GF-D8 (cell line): ENCODE measurements at regions not wholly inside any gene's neighbourhood (a gene's known extent, or its start where the extent isn't known, plus 50 kb on each side); places are given as distances from the start of the nearest gene placed in this dataset.
"Not testable (repeated sequence)": the region's sequence is repeated elsewhere in the genome, so short reads cannot be mapped to it uniquely, and the experiment has no call there.

Experiments used
- DNase-seq: peaks from one replicate; lab custom pipeline; 2025; lab: John Stamatoyannopoulos, UW

DNA sequence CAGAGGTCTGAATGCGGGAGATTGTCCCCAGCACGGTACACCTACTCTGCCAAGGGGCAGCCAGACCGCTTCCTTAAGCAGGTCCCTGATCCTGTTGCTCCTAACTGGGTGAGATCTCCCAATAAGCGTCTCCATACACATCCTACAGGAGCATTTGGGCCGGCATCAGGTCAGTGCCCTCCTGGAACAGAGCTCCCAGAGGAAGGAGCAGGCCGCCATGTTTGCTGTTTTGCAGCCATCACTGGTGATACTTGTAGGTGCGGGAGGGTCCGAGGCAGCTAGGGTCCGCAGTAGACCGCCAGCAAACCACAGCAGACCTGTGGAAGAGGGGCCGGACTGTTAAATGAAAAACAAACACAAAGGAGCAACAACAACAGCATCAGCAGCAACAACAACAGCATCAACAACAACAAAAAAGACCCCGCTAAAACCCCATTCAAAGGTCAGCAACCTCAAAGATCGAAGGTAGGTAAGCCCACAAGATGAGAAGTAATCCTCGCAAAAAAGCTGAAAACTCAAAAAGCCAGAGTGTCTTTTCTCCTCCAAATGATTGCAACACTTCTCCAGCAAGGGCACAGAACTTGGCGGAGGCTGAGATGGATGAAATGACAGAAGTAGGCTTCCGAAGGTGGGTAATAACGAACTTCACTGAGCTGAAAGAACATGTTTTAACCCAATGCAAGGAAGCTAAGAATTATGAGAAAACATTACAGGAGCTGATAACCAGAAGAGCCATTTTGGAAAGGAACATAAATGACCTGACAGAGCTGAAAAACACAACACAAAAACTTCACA, 79.0 kb upstream of the CDH7 start:
- DNase-seq = no peak

DNA sequence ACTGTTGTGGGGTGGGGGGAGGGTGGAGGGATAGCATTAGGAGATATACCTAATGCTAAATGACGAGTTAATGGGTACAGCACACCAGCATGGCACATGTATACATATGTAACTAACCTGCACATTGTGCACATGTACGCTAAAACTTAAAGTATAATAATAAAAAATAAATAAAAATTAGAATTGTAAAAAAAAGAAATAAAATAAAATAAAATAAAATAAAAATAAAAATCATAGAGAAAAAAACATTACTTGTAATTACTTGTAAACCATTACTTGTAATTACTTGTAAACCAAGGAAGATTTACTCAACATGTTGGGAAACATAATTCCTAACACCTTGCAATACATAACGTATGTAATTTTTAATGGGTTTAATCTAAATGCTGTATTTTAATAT, 80.7 kb upstream of the CDH7 start:
- DNase-seq = not testable (repeated sequence)

DNA sequence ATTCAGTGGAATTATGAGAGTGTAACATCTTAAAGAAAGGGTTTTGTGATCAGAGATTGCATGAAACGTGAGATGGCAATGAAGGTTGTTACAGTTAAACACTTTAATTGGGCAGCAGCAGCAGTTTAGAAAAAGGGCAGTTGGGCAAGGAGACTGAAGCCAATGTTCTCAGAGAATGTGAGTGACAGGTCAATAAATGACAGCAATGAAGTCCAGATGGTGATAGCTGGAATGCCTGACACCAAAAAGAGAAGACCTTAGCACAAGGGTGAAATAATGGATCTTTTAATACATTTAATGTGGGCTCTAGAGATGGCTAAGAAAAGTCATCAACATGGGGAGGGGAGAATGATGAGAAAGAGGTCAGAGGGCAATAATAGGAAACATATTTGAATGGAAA, 89.4 kb upstream of the CDH7 start:
- DNase-seq = no peak

DNA sequence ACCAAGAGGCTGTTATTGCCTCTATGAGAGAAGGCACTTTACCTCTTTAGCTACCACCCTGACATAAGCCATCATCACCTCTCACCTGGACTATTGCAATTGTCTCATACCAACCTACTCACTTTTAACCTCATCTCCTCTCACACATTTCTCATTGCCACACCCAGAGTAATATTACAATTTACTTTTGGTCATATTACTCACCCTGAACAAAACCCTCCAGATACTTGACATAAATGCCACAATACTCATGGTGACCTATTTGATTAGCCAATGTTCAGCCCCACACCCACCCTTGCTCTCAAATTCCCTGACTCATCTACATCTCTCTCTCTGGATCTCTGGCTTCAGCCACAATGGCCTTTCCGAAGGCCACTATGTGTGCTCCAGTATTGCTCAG, 90.9 kb upstream of the CDH7 start:
- DNase-seq = no peak

DNA sequence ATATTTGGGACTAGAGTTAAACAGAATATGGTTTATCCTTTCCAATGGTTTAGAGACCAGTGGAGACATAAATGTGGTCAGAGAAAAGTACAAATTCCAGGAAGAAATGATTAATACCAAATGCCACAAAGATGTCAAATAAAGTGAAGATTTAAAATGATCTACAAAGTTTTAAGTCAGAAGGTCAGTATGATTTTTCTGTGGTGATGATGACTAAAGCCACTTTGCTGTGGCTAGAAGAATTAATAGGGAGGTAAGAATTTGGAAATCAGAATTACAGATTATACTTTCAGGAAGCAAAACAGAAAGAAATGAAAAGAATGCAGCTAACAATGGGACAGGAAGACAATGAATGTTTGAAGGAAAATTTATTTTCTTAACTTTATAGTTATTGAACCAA, 91.5 kb upstream of the CDH7 start:
- DNase-seq = no peak

DNA sequence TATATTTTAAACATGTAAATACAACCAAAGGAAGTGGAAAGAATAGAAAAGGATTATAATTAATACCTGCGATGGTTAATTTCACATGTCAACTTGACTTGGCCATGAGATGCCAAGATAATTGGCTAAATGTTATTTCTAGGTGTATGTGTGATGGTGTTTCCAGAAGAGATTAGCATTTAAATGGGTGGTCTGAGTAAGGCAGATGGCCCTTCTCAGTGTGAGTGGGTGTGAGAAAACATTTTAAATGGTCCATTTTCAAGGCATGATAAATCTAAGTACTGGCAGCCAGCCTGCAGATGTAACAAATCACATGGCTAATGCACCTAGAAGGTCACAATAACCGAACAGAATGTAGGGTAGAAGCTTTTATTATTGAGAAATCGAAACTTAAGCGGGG, 99.6 kb upstream of the CDH7 start:
- no peak for DNase-seq

DNA sequence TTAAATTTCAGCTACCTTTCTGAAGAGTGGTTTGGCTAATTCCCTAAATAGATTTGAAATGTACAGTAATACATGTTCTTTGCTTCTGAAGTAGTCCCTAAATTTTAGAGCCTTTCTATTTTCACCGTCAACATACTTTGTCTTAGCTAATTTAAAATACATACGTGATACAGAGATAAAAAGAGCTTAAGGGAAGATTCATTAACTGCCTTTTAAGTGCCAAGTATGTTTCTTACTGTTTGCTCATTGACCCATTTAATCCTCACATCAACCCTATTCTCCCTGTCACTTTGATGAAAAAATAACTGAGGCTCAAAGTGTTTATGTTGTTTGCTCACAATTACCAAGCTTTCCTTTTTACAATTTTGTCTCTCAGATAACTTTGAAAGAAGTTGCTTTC, 118.6 kb upstream of the CDH7 start:
- DNase-seq = no peak

DNA sequence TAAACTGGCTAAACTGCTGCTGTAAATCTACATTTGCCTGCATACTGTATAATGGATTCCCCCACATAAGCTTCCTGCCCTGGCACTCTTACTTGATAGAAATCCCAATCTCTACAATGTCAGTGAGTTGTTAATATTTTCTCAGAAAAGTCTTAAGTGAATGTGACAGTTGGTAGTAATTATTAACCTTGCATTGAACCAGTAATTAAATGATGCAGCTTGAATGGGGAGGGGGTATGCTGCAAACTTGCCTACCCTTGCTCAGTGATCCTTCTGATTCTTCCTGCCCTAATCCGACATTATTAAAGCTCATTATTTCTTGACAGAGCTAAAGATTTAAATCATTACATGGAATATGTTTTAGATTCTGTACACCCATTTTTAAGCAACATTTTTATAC, 119.0 kb upstream of the CDH7 start:
- DNase-seq = no peak

DNA sequence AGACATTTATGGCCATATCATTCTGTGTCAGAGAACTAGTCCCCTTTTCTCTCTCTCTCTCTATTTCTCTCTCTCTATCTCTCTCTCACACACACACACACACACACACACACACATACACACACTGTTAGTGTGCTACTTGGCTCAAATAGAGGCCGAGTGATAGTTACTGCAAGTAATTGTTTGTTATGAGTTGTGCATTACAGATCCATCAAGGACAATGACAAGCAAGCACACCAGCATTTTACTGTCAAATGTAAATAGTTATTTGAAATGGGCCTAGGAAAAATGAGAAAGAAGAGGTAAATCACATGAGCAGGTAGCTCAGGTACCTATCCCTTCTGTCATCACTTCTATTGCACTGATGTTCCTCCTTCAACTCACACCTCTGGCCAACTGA, 122.4 kb upstream of the CDH7 start:
- no peak for DNase-seq

DNA sequence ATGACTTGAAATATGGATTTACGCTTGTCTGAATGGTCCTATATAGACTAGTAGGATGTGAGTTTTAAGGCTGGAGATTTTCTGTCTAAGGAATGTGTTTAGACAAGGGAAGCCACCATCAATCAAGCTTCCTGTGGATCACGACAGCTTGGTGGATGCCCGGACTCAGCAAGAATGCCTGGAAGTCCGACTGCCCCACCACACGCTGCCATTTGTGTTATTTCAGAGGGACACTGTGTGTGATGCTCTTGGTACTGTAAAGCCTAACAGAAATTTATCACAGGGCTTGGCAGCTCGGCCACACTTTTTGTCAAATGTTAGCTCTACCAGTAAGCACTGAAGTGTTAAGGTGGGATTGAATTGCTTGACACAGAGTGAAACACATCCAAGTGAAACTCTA, 127.1 kb upstream of the CDH7 start:
- no peak for DNase-seq

DNA sequence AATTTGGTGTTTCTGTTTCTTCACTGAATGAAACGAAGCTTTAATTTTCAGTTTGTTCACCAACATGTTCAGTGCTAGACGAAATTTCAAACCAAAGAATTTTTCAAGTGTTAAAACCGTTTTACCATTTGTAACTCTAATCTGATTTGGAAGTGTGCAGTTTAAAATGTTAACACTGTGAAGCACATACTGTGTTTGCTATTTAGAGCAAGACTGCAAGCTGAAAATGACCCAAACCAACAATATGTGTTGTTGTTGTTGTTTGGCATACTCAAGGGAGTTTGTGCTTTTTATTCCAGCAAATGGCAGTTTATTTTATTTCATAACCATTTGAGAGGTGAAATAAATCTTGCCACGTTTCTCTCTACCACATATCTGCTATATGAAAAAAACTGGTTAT, 128.4 kb upstream of the CDH7 start:
- no peak for DNase-seq

DNA sequence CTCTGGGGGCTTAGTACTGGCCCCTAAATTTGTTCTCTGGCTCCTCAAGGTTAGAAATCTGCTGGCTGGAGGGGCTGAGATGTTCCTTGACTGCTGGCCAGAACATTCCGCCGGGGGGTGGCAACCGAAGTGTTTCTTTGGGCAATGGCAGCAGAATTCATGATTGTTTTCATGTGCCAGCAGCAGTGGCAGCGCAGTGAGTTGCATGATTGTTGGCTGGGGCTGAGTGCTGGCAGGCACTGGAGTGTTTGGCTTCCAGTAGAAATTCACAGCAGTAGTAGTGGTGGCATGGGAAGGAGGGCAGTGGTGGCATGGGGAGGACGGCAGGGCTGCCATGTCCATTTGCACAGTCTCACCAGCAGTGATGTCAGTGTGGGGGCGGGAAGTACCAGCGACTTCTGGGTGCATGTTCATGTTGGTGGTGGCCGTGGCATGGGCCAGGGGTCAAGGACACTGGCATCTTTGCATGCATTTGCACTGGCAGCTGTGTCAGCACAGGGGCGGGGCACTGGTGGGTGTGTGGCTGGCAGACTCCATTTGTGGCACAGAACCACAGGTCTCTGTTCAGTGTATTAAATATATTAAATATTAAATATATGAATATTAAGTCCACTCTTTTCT, 130.6 kb upstream of the CDH7 start:
- DNase-seq = no peak

DNA sequence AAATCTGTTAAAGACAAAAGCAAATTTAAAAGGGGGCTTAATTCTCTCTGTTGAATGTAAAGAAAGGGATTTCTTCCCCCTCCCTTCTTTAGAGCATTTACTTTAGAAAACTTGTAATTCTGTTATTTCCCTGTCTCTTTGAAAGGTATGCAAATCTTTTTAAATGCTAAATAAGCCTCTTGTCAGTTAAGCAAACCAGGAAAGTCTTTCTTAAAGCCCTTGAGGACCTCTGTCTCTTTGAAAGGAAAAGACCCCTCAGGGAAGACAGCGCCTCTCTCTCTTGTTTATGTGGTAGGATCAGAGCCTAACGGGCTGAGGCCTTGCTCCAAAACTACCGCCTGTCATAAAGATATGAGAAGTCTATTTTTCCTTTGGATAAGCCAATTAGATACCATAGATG, 139.9 kb upstream of the CDH7 start:
- no peak for DNase-seq

DNA sequence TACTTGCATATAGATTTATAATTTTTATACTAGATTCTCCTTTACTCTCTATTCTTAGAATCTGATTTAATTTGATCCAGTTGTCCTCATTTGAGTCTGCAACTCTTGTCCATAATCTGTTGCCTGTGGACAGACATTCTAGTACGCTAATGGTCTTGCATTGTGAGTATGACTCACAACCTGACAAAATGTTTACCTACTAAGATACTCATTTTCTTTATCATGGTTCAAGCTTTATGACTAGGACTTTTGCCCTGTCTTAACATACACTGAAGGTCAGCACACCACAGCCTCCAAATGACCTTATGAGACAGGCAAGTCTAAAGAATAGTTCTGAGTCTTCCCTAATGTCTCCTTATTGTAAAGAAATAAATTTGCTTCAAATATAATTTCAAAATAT, 142.3 kb upstream of the CDH7 start:
- DNase-seq = no peak

DNA sequence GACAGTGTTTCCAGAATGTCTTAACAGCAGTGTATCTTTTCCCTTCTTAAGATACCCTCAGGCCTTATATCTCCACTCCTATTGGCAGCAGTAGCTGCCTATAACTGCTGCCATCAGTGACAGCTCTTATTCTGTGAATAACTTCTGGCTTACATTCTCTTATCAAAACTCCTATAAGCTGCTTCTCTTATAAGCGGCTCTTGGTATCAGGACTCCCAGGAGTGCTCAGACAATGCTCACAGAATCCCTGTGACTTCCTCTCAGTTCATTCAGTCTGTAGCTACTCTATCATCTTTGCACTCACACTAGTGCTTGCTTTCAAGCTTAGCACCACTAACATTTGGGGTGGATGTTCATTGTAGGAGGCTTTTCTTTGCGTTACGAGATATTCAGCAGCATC, 143.7 kb upstream of the CDH7 start:
- DNase-seq = no peak

DNA sequence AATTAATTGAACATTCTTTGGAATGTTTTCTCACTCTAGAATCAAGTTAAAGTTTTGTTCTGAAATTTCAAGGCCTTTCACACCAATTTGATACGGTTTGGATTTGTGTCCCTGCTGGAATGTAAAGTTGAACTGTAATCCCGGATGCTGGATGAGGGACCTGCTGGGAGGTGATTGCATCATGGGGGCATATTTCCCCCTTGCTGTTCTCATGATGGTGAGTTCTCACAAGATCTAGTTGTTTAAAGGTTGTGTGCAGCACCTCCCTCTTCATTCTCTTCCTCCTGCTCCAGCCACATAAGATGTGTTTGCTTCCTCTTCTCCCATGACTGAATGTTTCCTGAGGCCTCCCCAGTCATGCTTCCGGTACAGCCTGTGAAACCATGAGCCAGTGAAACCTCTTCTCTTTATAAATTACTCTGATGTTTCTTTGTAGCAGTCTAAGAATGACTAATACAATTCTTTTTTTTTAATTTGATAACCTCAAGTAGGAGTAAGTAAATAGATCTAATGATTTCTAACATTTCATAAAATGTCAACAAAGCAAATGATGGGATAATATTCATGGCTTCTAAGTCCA, 144.2 kb upstream of the CDH7 start:
- no peak for DNase-seq

DNA sequence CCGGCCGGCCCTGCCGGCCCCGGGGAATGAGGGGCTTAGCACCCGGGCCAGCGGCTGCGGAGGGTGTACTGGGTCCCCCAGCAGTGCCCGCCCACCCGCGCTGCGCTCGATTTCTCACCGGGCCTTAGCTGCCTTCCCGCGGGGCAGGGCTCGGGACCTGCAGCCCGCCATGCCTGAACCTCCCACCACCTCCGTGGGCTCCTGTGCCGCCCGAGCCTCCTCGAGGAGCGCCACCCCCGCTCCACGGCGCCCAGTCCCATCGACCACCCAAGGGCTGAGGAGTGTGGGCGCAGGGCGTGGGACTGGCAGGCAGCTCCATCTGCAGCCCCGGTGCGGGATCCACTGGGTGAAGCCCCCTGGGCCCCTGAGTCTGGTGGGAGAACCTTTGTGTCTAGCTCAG, 145.5 kb upstream of the CDH7 start:
- DNase-seq = not testable (repeated sequence)

DNA sequence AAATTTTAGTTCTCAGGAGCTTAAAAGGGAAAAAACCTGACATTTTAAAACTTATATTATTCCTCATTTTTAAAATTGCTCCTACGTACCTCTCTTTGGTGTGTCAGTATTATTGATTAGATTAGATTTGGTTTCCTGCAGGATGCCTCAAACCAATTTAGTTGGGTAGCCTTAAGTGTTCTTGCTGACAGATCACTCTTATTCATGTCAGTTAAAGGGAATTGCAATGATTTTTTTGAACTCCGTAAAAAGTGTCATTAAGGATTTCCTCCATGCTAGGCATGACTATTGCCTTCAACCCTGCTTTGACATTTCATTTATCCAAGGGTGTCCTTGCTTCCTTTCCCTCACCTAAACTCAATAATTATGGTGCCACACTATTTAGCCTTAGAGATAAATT, 149.0 kb upstream of the CDH7 start:
- DNase-seq = no peak

DNA sequence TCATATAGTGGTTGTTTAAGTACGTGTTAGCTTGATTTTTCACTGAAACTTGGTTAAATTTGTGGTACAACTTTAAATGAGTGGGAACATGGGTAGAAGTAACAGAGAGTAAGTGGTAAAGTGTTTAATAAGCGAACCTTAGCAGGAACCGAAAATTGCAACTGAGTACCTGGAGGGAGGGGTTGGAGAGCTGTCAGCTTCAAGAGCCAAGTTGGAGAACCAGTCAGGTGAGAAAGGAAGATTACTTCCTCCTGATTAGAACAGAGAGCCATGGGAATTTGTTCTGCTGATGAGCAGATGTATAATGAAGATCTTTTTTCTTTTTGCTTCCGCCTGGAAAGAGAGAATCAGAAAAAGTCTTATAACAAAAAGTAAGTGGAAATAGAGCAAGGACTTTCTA, 158.4 kb upstream of the CDH7 start:
- DNase-seq = no peak

DNA sequence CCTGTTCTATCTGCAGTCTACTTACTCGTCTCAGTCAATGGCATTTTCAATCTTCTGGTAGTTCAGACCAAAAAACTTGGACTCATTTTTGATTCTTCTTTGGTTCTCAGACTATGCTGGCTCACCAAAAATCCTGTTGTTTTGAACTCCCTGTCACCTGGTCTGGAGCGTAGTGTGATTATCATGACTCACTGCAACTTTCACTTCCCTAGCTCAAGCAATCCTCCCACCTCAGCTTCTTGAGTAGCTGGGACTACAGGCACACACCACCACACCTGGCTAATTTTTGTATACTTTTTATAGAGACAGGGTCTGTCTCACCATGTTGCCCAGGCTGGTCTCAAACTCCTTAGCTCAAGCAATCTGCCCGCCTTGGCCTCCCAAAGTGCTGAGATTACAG, 163.3 kb upstream of the CDH7 start:
- no peak for DNase-seq

DNA sequence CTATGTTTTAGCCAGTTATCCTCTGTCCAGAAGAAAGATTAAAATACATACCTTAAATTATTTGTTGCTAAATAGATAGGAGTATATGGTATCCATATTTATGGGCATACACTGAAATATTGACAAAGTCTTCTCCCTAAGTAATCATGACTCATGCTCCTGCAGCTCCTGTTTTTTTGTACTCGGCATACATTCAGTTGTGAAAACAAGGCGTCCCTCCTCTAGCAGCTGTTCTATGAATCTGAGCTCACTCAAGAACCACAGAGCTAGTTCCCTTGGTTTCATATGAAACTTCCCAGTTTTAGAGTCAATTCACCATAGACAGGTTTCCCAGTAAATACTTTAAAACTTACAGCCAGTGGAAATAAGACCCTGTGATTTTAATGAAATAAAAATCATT, 168.7 kb upstream of the CDH7 start:
- not testable (repeated sequence) for DNase-seq

DNA sequence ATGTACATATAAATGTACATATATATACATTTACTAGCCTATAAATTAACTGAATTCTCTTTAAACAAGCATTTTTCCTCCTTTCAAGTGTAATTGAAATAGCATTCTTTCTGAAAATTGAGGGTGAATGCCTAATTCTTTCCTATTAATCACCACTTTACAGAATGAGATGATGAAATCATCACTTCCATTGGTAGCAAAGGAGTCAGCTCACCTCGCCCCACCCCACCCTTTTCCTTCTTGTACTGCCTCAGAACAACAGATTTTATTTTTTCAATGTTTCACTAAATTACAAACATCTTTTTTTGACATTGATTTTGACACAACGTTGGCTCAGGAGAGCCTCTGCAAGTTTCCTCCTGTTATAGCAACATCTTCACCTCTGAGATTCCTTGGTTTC, 181.9 kb upstream of the CDH7 start:
- no peak for DNase-seq

DNA sequence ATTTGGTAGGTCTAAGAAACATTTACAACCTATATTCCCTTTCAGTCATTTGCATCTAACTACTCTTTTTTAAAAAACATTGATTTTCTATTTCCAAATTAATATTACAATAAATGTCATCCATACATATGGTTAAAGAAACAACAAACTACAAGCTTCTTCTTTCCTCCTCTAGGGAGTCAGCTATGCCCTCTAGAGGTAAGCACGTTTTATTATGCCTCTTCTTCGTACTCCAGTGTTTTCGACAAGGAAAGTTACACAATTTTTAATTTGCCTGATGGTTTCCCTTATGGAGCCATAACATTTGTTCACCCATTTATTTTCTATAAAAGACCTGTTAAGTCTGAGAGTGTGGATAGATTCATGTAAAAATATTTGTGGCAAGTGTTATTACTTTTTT, 183.4 kb upstream of the CDH7 start:
- peak; percentile 20 for DNase-seq

DNA sequence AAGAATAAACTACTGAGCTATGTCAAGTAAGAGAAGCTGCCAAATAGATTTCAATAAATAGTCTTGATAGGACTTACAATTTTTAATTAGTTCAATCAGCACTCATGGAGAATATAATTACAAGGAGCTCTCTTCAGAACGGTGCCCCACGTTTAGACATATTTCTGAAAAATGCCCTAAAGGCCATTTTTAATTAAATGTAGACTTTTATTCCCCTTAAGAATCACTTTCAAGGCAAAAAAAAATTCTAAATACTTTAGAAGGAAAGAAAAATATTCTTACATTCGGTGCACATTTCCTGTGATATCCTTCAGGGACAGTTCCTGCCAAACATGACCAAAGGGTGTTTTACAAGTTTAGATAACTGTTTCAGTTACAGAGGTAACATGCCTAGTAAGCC, 202.5 kb upstream of the CDH7 start:
- no peak for DNase-seq
